Activated T-cell treated with anti-CD3 and anti-CD28 coated beads, Interleukin-2, amount 50 U/mL, for 72 hours (primary cell): ENCODE measurements at regions not wholly inside any gene's neighbourhood (a gene's known extent, or its start where the extent isn't known, plus 50 kb on each side); places are given as distances from the start of the nearest gene placed in this dataset.
"Not testable (repeated sequence)": the region's sequence is repeated elsewhere in the genome, so short reads cannot be mapped to it uniquely, and the experiment has no call there.

Experiments used
- ATAC-seq, 2 donors: fragments of 150-1000 bp; cut with Tn5 transposase; replicated peaks in 1 of 2; 2 replicates each; pipeline ENCODE4 v1.10.0; 2021; ENCODE audit warnings: moderate library complexity in 2 of 2, mild to moderate bottlenecking in 1 of 2
- DNase-seq, 2 donors: peaks; one replicate each; pipeline ENCODE4 v3.0.0; 2021 to 2022; ENCODE audit warnings: mixed read lengths in 1 of 2
- H3K27ac Mint-ChIP-seq: one replicate; pipeline ENCODE4 v1.8.0; 2022; ENCODE audit warnings: mild to moderate bottlenecking, moderate library complexity, mixed read lengths
- H3K27me3 Mint-ChIP-seq: one replicate; pipeline ENCODE4 v1.8.0; 2022; ENCODE audit warnings: low read depth, mixed read lengths
- H3K36me3 Mint-ChIP-seq, 2 donors: one replicate each; pipeline ENCODE4 v1.8.0; 2022; ENCODE audit warnings: mixed read lengths in 2 of 2, mild to moderate bottlenecking in 1 of 2; ENCODE audit not compliant: insufficient read depth in 2 of 2
- H3K4me1 Mint-ChIP-seq: one replicate; pipeline ENCODE4 v1.8.0; 2022; ENCODE audit warnings: low read depth, mixed read lengths
- H3K4me3 Mint-ChIP-seq, 2 donors: one replicate each; pipeline ENCODE4 v1.8.0; 2022; ENCODE audit warnings: mild to moderate bottlenecking in 2 of 2, mixed read lengths in 2 of 2, moderate library complexity in 2 of 2
- H3K9me3 Mint-ChIP-seq, 2 donors: one replicate each; pipeline ENCODE4 v1.8.0; 2022; ENCODE audit warnings: mixed read lengths in 2 of 2

- Mint-ChIP-seq H3K4me1 (no peaks in the 10 kb centered on the region), H3K27me3 (no peaks in the 10 kb centered on the region), H3K36me3 (peaks cover 0 to 2% of the 10 kb centered on the region in 2 donors), H3K4me3 (no peak overlapping the region), H3K9me3 (peaks cover 2 to 3% of the 10 kb centered on the region in 2 donors), H3K27ac (no peak overlapping the region)
- ATAC-seq (no peak), DNase-seq (no peak)
Observed at GRCh38 chr13:64746845-64747244, 2483.3 kb downstream of the PCDH9 start.

- H3K4me1 Mint-ChIP-seq, result no peaks in the 10 kb centered on the region
- ATAC-seq (no peak), DNase-seq (no peak)
- H3K27me3 Mint-ChIP-seq, result no peaks in the 10 kb centered on the region
- no peak overlapping the region for H3K4me3 Mint-ChIP-seq
- H3K27ac Mint-ChIP-seq, result no peak overlapping the region
- peaks cover 0 to 9% of the 10 kb centered on the region in 2 donors for H3K9me3 Mint-ChIP-seq
- peaks cover 0 to 2% of the 10 kb centered on the region in 2 donors for H3K36me3 Mint-ChIP-seq
Observed at GRCh38 chr13:64740493-64740892, 2489.6 kb downstream of the PCDH9 start.

DNA sequence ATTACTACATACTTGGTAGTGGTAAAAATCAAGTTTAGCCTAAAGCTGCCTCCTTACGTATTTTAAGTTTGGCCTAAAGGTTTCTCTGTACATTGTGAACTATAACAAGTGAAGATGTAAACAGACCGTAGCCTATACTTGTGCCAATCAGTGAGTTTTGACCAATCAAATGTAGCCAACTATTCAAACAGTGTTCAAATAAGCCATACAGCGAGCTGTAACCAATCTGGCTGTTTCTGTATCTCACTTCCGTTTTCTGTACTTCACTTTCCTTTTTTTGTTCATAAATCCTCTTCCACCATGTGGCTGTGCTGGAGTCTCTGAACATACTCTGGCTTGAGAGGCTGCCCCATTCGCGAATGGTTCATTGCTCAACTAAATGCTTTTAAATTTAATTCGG is 2504.6 kb downstream of the PCDH9 start:
- no peaks in the 10 kb centered on the region for H3K27me3 Mint-ChIP-seq
- no peak for DNase-seq
- no peak overlapping the region for H3K27ac Mint-ChIP-seq
- H3K4me1 Mint-ChIP-seq, result no peaks in the 10 kb centered on the region
- H3K36me3 Mint-ChIP-seq, result peaks cover 2 to 3% of the 10 kb centered on the region in 2 donors
- H3K4me3 Mint-ChIP-seq, result no peak overlapping the region
- no peak for ATAC-seq
- H3K9me3 Mint-ChIP-seq, result peaks cover 7 to 10% of the 10 kb centered on the region in 2 donors

- Mint-ChIP-seq H3K36me3 (peaks cover 1 to 3% of the 10 kb centered on the region in 2 donors), H3K4me3 (no peak overlapping the region), H3K27me3 (no peaks in the 10 kb centered on the region), H3K9me3 (peaks cover 6 to 10% of the 10 kb centered on the region in 2 donors), H3K4me1 (no peaks in the 10 kb centered on the region), H3K27ac (no peak overlapping the region)
- DNase-seq (no peak), ATAC-seq (no peak)
Observed at GRCh38 chr13:64723724-64724123, 2506.4 kb downstream of the PCDH9 start.

DNA sequence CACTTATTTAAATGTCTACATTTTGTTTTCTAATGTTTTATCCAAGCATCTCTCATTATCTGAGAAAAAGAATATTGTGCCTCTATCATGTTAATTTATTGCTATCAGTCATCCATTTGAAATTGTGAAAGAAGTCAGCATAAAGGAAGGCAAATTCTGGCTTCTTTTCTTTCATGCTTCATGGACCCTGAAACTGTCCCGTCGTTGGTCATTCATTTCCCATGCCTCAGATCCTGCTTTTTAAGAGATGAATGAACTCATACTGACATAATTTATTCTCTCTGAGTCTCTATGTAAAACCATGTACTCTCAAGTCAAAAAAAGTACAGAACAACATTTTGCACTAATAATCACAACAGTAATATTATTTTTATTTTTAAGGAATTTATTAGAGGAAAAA is 2512.0 kb downstream of the PCDH9 start:
- Mint-ChIP-seq H3K9me3 (peaks cover 6 to 8% of the 10 kb centered on the region in 2 donors), H3K27ac (no peak overlapping the region), H3K4me1 (no peaks in the 10 kb centered on the region), H3K27me3 (no peaks in the 10 kb centered on the region), H3K4me3 (no peak overlapping the region), H3K36me3 (peaks cover 1 to 5% of the 10 kb centered on the region in 2 donors)
- DNase-seq (no peak), ATAC-seq (no peak)

- Mint-ChIP-seq H3K4me1 (no peaks in the 10 kb centered on the region), H3K27ac (no peak overlapping the region), H3K9me3 (peaks cover 5 to 8% of the 10 kb centered on the region in 2 donors), H3K27me3 (no peaks in the 10 kb centered on the region), H3K36me3 (peaks cover 1 to 5% of the 10 kb centered on the region in 2 donors), H3K4me3 (no peak overlapping the region)
- no peak for ATAC-seq
- DNase-seq, result no peak
Observed at GRCh38 chr13:64716936-64717335, 2513.2 kb downstream of the PCDH9 start.

DNA sequence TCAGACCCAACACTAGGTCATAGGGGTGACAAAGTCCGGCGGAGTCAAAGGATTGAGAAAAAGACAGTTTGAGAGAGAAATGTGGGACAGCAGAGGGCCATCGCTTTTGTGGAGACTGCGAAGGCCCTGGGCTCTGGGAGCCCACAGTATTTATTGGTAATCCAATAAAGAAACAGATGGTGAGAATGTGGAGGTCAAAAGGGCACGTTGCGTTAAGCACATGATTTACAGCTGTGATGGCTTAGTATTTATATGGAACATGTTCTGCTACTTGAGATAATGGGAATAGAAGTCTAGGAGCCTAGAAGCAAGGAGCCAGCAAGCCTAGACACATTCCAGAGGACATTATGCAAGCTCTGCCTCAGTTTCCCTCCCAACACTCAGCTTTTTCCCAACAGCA is 2521.1 kb downstream of the PCDH9 start:
- DNase-seq (no peak), ATAC-seq (no peak)
- H3K4me3 Mint-ChIP-seq, result no peak overlapping the region
- H3K36me3 Mint-ChIP-seq, result no peaks in the 10 kb centered on the region
- H3K9me3 Mint-ChIP-seq, result peaks cover 3 to 6% of the 10 kb centered on the region in 2 donors
- no peak overlapping the region for H3K27ac Mint-ChIP-seq
- no peaks in the 10 kb centered on the region for H3K4me1 Mint-ChIP-seq
- no peaks in the 10 kb centered on the region for H3K27me3 Mint-ChIP-seq

GRCh38 chr13:64704121-64704649 is 2526.0 kb downstream of the PCDH9 start:
- ATAC-seq (no peak), DNase-seq (no peak)
- Mint-ChIP-seq H3K27me3 (no peaks in the 10 kb centered on the region), H3K36me3 (no peaks in the 10 kb centered on the region), H3K9me3 (peaks cover 3 to 7% of the 10 kb centered on the region in 2 donors), H3K27ac (no peak overlapping the region), H3K4me3 (no peak overlapping the region), H3K4me1 (no peaks in the 10 kb centered on the region)

DNA sequence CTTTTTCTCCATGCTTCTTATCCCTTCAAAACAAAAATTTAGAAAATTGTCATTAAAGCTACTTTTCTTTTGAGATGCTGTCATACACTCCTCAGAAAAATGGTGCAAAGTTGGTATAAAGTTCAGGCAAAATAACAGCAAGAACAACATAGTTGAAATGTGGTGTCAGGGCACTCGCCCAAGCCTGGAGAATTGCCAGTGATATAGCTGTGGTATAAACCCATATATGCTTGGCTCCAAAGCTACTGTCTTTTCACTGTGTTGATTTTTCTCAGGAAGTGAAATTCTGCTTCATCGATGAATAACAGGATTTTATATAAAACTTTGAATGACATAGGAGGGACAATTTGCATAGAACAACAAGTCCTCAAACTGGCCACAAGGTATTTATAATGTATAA is 2532.9 kb downstream of the PCDH9 start:
- no peak overlapping the region for H3K27ac Mint-ChIP-seq
- no peak overlapping the region for H3K4me3 Mint-ChIP-seq
- H3K4me1 Mint-ChIP-seq, result no peaks in the 10 kb centered on the region
- no peaks in the 10 kb centered on the region for H3K36me3 Mint-ChIP-seq
- DNase-seq (no peak), ATAC-seq (no peak)
- H3K9me3 Mint-ChIP-seq, result peaks cover 0 to 6% of the 10 kb centered on the region in 2 donors
- H3K27me3 Mint-ChIP-seq, result no peaks in the 10 kb centered on the region

GRCh38 chr13:64688893-64689677 is 2541.1 kb downstream of the PCDH9 start:
- Mint-ChIP-seq H3K36me3 (no peaks in the 10 kb centered on the region), H3K9me3 (peaks cover 4 to 12% of the 10 kb centered on the region in 2 donors), H3K4me3 (no peak overlapping the region), H3K4me1 (no peaks in the 10 kb centered on the region), H3K27ac (no peak overlapping the region), H3K27me3 (no peaks in the 10 kb centered on the region)
- ATAC-seq, result no peak
- no peak for DNase-seq

DNA sequence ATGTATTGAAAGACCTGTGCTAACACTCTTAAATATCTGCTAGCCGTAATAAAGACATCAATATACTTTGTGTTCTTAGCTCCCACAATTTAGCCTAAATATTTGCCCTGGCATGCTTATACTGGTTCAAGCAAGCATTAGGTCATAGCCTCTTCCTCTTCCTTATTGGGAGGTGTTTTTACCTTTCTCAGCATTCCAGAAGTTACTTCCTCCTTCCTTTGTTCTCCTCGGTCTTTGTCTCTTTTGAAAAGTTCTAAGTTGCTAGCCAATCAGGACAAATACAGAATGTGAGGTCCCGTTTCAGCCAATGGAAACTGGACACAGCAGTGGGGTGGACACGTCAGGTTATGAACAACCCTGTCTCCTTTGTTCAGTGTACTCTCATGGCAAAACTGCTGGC is 2543.6 kb downstream of the PCDH9 start:
- not testable (repeated sequence) for H3K4me3 Mint-ChIP-seq, H3K36me3 Mint-ChIP-seq, H3K27ac Mint-ChIP-seq, ATAC-seq, H3K27me3 Mint-ChIP-seq, H3K9me3 Mint-ChIP-seq, H3K4me1 Mint-ChIP-seq, DNase-seq

GRCh38 chr13:64684685-64685431 is 2545.3 kb downstream of the PCDH9 start:
- no peak overlapping the region for H3K27ac Mint-ChIP-seq
- H3K4me1 Mint-ChIP-seq, result no peaks in the 10 kb centered on the region
- no peaks in the 10 kb centered on the region for H3K36me3 Mint-ChIP-seq
- ATAC-seq (no peak), DNase-seq (no peak)
- peaks cover 6 to 10% of the 10 kb centered on the region in 2 donors for H3K9me3 Mint-ChIP-seq
- no peak overlapping the region for H3K4me3 Mint-ChIP-seq
- H3K27me3 Mint-ChIP-seq, result no peaks in the 10 kb centered on the region

- Mint-ChIP-seq H3K27ac (no peak overlapping the region), H3K9me3 (peaks cover 6 to 11% of the 10 kb centered on the region in 2 donors), H3K4me1 (no peaks in the 10 kb centered on the region), H3K4me3 (no peak overlapping the region), H3K36me3 (no peaks in the 10 kb centered on the region), H3K27me3 (no peaks in the 10 kb centered on the region)
- ATAC-seq (no peak), DNase-seq (no peak)
Observed at GRCh38 chr13:64684108-64684507, 2546.0 kb downstream of the PCDH9 start.
